GM12891 (cell line): ENCODE measurements at regions not wholly inside any gene's neighbourhood (a gene's known extent, or its start where the extent isn't known, plus 50 kb on each side); places are given as distances from the start of the nearest gene placed in this dataset.

Experiments
- PAX5 ChIP-seq: IDR thresholded peaks from 2 replicates; pipeline ENCODE4 v1.6.1; 2011; ENCODE audit warnings: low read length, moderate library complexity, mild to moderate bottlenecking; ENCODE audit not compliant: insufficient read depth, severe bottlenecking
- POLR2A ChIP-seq: IDR thresholded peaks from 2 replicates; pipeline ENCODE4 v1.6.1; 2011; ENCODE audit warnings: low read depth, low read length, control low read depth
- POLR2AphosphoS5 ChIP-seq: IDR thresholded peaks from 2 replicates; pipeline ENCODE4 v1.6.1; 2011; ENCODE audit warnings: low read depth, low read length, control low read depth
- POU2F2 ChIP-seq: IDR thresholded peaks from 2 replicates; pipeline ENCODE4 v1.6.1; 2011; ENCODE audit warnings: low read depth, mild to moderate bottlenecking, control low read depth, low read length, moderate library complexity
- SPI1 ChIP-seq: IDR thresholded peaks from 2 replicates; pipeline ENCODE4 v1.6.1; 2011; ENCODE audit warnings: low read depth, low read length, control low read depth
- TAF1 ChIP-seq: IDR thresholded peaks from 2 replicates; pipeline ENCODE4 v1.6.1; 2011; ENCODE audit warnings: low read depth, low read length, control low read depth

DNA sequence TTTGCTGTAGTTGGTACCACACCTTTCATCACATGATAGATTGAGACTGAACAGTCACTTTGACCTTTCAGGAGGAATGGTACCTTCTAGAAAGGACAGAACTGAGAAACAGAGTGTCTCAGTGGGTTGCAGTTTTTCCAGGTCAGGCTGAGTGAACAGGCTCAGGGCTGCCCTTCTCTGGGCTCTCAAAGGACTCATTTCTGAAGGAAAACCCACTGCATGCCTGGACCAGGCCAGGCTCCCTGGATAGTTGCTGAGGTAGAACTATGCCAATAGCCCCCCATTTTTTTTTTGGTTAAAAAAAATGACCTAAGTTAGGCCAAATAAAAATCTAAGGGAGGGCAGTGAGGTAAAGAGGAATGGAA, 148.1 kb upstream of the EGLN3 start:
- TF ChIP-seq TAF1, result no peak
- TF ChIP-seq POLR2A, result no peak
- TF ChIP-seq POLR2AphosphoS5, result no peak
- no peak for TF ChIP-seq PAX5
- TF ChIP-seq SPI1, result no peak
- TF ChIP-seq POU2F2, result no peak
